GM21786 (cell line): ENCODE measurements at regions not wholly inside any gene's neighbourhood (a gene's known extent, or its start where the extent isn't known, plus 50 kb on each side); places are given as distances from the start of the nearest gene placed in this dataset.
"Not testable (repeated sequence)": the region's sequence is repeated elsewhere in the genome, so short reads cannot be mapped to it uniquely, and the experiment has no call there.

Experiments used
- ATAC-seq: cut with Tn5 transposase; IDR thresholded peaks from one replicate; pipeline ENCODE4 v1.9.1; 2021; ENCODE audit not compliant: unreplicated experiment

DNA sequence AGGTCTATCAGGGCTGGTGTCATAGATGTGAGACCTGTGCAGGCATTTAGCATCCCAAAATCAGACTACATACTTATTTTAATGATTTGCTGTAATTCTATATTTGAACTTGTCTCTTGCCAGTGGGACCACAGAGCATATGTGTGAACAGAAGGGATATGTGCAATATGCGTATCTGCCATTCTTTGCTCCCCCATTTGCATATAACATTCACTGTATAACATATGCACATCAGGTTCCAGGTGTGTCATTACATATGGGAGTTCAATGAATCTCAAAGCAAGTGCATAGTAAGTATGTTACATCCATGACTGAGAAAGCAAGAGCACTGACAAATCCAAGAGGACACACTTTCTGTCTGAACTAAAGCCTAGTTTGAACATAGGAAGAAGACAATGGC, 1115.1 kb upstream of the CNTN5 start:
- no peak for ATAC-seq

GRCh38 chr11:97908354-97908753, 1112.4 kb upstream of the CNTN5 start:
- ATAC-seq: no peak

DNA sequence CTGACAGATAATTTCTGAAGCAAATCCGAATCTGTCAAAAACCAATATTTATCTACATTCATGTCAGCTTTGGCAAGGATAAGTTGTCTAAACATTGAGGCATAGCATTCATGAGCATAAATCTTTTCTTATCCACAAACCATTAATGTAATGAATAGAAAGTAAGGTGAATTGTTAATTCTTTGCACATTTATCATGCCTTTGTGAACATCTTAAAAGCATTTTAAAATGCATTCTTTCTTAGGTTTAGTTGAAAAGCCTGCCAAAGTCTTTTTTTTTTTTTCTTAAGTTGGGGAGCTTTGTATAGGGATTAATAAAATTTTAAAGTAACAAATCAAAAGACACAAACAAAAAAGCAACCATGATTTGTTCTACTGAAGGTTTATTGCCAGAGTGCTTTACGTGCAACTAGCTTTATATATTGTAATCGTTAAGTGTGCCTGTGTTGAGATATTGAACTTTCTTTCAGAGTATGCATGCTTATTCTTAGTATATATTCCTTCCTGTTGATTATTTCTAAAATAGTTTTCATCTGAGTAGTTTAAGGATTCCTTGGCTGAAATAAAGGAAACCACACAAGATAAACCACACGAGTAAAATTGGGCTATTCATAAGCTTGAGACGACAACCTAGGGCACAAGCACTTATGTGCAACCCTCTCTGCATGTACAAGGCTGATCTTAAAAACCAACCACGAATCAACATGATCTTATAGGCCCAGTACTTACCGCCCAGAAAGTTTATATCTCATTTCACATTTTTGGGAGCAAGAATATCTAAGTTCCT, 1110.9 kb upstream of the CNTN5 start:
- ATAC-seq: no peak

DNA sequence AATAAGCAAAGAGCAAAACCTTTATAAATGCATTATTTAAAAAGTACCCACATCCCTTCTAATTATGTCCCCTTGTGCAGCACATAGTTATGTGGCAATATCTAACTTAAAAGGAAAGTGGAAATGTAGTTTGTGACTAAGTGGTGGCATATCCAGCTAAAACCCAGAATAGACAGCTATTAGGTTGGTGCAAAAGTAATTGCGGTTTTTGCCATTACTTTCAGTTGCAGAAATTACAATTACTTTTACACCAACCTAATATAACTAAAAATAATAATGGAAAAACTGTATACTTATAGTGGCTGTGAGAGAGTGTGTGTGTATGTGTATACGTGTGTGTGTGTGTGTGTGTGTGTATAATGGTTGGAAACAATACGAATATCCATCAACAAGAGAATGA, 1108.1 kb upstream of the CNTN5 start:
- ATAC-seq: no peak

- ATAC-seq: not testable (repeated sequence)
Measured at GRCh38 chr11:97922933-97923332, 1097.8 kb upstream of the CNTN5 start.

- ATAC-seq: no peak
Measured at GRCh38 chr11:97934572-97935208, 1086.1 kb upstream of the CNTN5 start.

- no peak for ATAC-seq
Measured at GRCh38 chr11:97937501-97937900, 1083.2 kb upstream of the CNTN5 start.

GRCh38 chr11:97938789-97939188, 1082.0 kb upstream of the CNTN5 start:
- no peak for ATAC-seq

- no peak for ATAC-seq
Measured at GRCh38 chr11:97943493-97943892, 1077.3 kb upstream of the CNTN5 start.

DNA sequence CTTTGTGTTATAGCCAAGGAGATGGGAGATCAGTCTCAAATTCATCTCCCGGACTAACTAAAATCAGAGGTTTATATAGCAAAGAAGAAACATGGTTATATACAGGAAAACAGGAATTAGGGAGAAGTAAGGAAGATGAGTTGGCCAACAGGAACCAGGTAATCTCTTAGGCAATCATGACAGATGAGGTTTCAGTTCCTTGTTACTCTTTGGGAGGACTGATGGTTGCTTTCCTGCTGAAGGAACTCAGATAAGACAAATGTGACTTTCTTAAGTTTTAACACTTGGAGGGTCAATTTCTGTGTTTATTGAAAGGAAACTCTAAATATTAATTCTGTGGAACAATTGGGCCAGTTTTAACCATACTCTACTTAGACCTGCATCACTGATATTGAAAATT, 1072.0 kb upstream of the CNTN5 start:
- ATAC-seq: no peak

GRCh38 chr11:97955595-97955994, 1065.2 kb upstream of the CNTN5 start:
- ATAC-seq: no peak

DNA sequence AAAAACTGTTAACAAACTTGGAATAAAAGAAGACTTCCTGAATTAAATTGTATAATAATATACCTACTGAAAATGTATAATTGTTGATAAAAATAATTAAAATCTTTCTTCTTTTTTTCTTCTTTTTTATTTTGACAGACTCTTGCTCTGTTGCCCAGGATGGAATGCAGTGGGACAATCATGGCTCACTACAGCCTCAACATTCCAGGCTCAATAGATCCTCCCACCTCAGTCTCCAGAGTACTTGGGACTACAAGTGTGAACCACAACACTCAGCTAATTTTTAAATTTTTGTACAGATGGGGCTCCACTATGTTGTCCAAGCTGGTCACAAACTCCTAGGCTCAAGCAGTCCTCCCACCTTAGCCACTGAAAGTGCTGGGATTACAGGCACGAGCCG, 1063.8 kb upstream of the CNTN5 start:
- no peak for ATAC-seq

- ATAC-seq: no peak
Measured at GRCh38 chr11:97961431-97961830, 1059.3 kb upstream of the CNTN5 start.

GRCh38 chr11:97962758-97963157, 1058.0 kb upstream of the CNTN5 start:
- no peak for ATAC-seq

GRCh38 chr11:97963528-97964331, 1057.0 kb upstream of the CNTN5 start:
- ATAC-seq: no peak

DNA sequence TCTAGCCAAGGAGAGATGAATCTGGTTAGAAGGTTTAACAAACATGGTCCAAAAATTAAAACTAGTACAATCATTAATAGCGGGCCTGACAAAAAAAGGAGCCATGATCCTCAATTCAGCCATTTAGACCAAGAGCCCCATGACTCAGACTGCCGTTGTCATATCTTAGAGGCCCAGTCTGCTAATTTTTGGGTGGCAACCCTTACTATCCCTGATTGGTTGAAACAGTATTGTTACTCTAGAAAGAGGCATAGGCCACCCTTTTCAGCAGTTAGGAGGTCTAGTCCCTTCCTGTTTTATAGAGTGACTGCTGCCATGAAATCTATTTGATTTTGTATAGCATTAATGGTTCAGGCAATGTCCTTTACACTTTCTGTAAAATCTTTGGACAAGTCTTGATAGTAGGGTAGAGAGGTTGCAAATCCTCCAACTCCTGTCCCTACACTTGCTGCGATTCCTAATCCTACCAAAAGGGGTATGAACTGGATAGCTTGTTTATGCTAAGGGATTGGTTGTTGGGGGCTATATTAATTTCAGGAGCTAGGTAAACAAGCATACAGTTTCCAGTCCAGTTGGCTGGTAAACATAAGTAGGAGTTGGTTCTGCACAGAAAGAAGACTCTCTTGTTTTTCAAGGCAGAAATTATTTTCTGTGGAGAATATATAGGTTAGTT, 1056.3 kb upstream of the CNTN5 start:
- no peak for ATAC-seq

DNA sequence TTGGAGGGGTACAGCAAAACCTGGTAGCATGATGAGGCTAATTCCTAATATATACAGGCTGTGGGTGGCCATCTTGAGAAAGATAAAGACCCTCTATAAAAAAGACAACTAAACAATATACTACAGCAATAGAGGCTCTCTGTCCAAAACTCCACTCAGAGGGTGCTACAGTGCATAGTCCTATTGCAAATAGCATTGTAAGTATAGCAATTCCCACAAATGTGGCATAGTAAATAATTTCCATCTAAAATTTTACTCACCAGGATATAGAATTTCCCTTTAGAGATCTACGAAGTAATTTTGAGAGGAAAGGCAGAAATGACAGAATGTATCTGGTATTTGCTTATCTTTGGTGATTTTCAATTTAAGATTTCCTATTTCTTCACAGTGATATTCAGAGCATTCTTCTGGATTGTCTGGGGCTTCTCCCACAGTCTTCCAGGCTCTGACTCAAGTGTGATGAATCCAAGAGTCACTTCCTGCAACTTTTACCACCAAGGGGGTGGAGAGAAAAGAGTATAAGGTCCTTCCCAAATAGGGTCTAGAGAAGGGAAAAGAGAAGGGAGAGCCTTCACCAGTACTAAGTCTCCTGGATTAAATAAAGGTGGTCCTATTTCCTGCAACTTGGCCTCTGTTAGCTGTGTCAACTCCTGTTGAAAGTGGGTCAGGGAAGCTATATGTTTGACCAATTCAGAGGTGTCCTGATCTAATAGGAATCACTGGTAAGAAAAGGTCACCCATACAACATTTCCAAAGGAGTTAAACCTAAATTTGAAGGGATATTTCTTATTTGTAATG, 1054.7 kb upstream of the CNTN5 start:
- ATAC-seq: no peak

DNA sequence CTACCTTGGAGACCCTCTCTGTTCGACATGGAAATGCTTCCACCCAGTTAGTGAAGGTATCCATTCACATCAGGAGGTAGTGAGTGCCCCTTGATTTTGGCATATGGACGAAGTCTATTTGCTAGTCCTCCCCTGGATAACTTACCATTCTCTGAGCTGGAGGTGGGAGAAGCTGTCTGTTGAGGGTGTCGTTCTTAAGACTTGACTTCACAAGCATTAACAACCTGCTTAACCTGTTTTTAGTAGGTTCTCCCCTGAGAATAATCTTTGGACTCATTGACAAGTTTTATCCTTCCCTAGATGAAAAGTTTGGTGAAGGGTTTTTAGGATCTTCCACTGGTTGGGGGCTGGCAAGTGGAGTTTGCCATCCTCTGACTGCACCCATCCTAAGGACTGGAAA, 1053.8 kb upstream of the CNTN5 start:
- no peak for ATAC-seq

- ATAC-seq: no peak
Measured at GRCh38 chr11:97968071-97968470, 1052.7 kb upstream of the CNTN5 start.

DNA sequence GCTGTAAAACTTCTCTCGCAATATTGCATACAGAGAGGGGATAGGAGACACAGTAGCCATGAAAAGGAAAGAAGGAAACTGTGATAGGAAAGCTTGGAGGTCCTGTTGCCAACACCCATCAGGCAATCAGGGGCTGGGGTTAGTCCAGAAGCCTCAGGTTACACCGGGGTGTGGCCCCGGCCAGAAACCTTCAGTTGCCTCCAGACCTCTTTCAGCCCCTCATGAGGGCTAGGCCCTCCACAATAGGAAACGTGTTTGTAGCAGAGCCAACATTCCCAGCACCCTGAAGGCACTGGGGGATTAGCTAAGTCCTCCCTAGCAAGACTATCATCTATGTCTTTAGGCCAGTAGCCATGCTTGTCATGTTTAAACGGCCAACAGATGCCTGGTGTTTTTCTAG, 1048.0 kb upstream of the CNTN5 start:
- ATAC-seq: no peak
